Psoas muscle (tissue), 7 donors: ENCODE measurements at regions not wholly inside any gene's neighbourhood (a gene's known extent, or its start where the extent isn't known, plus 50 kb on each side); places are given as distances from the start of the nearest gene placed in this dataset.

Experiments
- ATAC-seq, 4 donors: fragments of 200-7000 bp; cut with Tn5 transposase; one replicate each; pipeline ENCODE4 v1.9.1; 2020; ENCODE audit warnings: moderate library complexity in 3 of 4, mild to moderate bottlenecking in 2 of 4
- DNase-seq, 2 donors: peaks; one replicate each; pipeline ENCODE4 v3.0.0-alpha.2; 2020
- H3K27ac ChIP-seq: fragments of 200-600 bp; one replicate; pipeline ENCODE4 v1.8.0; 2022
- H3K27me3 ChIP-seq, 3 donors: fragments of 200-600 bp in 1 of 3; one replicate each; pipeline versions ENCODE4 v1.6.1 to v1.8.0; 2013 to 2022; ENCODE audit warnings: low read length in 2 of 3, mild to moderate bottlenecking in 2 of 3, moderate library complexity in 1 of 3; ENCODE audit not compliant: insufficient read depth in 3 of 3
- H3K36me3 ChIP-seq, 2 donors: fragments of 200-600 bp in 1 of 2; one replicate each; pipeline versions ENCODE4 v1.6.1 to v1.8.0; 2013 to 2022; ENCODE audit warnings: low read depth in 1 of 2, mild to moderate bottlenecking in 1 of 2, moderate library complexity in 1 of 2; ENCODE audit not compliant: insufficient read depth in 1 of 2
- H3K4me1 ChIP-seq: fragments of 200-600 bp; one replicate; pipeline ENCODE4 v1.8.0; 2022
- H3K4me3 ChIP-seq: fragments of 200-600 bp; one replicate; pipeline ENCODE4 v1.8.0; 2022; ENCODE audit warnings: mild to moderate bottlenecking
- H3K9me3 ChIP-seq: fragments of 200-600 bp; one replicate; pipeline ENCODE4 v1.8.0; 2022
- CTCF ChIP-seq: fragments of 200-600 bp; IDR thresholded peaks from one replicate; pipeline ENCODE4 v1.8.0; 2022; ENCODE audit warnings: antibody characterized with exemption
- whole genome bisulfite sequencing, 3 donors: extraction: QIAGEN DNeasy Blood & Tissue Kit; methylation state at CpG; one replicate each; pipeline versions ENCODE4 v1.1.6 to v1.1.7; 2013; 5-methylcytosine and 5-hydroxymethylcytosine counted together
- intact Hi-C, 2 donors: fragments of 100-400 bp; cut with DNase I; formaldehyde crosslinking; loops; one replicate each; pipeline versions ENCODE4 v1.11.0 to v1.14.2; 2022
- donor health status: healthy with polysubstance abuse.
- donor health status: DM: no; HTN: no; CAD: no; lungs with moderate emphysema.
- donor health status: Bipolar disorder and iron deficiency.
- donor health status: healthy.
- donor health status: DM: yes; HTN: yes; CAD: no.
- donor health status: DM: no; HTN: no; CAD: no.
- donor health status: DM: yes; HTN: yes; CAD: no.

DNA sequence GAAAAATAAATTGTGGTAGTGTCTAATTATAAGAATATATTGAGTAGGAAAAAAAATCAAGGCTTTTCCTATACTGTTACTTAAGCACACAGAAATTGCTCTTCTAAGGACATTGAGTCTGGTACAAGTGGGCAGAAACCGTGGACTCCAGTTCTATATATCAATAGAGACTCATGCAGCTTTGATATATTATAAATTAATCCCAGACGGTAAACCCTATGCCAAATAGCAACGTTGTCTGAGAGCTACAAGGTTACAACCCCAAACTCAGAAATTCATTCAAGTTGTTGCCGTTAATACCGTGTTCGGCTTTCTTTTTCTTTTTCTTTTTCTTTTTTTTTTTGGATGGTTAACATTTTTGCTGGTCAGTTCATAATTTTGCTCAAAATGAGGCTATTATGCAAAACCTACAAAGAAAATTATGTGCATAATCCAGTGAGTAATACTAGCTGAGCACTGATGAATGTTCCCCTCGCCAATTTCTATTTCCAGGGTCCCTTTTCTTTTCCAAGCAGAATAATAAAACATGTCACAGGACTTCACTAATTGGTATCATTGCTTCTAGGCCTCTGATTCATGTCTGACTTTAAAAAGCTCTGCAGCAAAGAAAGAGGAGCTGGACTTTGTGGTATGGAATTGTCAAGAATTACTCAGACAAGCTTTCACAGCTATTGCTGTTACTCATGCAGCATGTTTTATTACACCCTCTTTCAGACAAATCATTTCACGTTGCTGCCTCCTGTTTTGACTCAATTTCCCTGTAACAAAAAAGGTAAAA is 737.7 kb downstream of the NLGN4X start:
- H3K4me1 ChIP-seq, result no peaks in the 10 kb centered on the region
- no peaks in the 10 kb centered on the region for H3K27me3 ChIP-seq
- no peak overlapping the region for H3K4me3 ChIP-seq
- H3K27ac ChIP-seq, result no peak overlapping the region
- H3K9me3 ChIP-seq, result no peaks in the 10 kb centered on the region
- TF ChIP-seq CTCF, result no peak
- DNase-seq (no peak), ATAC-seq (no peak)
- 60 to 64% (median 60%) methylated on average over 8 of the region's 8 CpGs for WGBS, 3 donors
- H3K36me3 ChIP-seq, result no peaks in the 10 kb centered on the region
- intact Hi-C loops, result no loop called here

DNA sequence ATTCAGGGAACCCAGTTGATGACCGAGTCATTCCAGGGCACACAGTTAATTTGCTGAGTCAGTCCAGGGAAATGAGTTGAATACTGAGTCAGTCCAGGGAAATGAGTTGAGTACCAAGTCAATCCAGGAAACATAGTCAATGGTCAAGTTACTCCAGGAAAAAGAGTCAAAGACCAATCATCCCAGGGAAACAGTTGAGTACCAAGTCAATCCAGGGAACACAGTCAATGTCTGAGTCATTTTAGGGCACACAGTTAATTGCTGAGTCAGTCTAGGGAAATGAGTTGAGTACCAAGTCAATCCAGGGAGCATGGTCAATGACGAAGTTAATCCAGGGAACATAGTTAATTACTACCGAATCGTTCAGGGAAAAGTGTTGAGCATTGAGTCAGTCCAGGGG is 754.4 kb downstream of the NLGN4X start:
- ATAC-seq (no peak), DNase-seq (no peak)
- 91 to 93% (median 92%) methylated on average over 4 of the region's 4 CpGs for WGBS, 3 donors
- Histone ChIP-seq H3K4me1 (no peaks in the 10 kb centered on the region), H3K27me3 (no peaks in the 10 kb centered on the region), H3K36me3 (no peaks in the 10 kb centered on the region), H3K4me3 (no peak overlapping the region), H3K9me3 (peaks cover 6% of the 10 kb centered on the region), H3K27ac (no peak overlapping the region)
- TF ChIP-seq CTCF, result no peak
- intact Hi-C loops, result no loop called here

GRCh38 chrX:5458300-5458842 is 770.3 kb downstream of the NLGN4X start:
- no peak for ATAC-seq
- no peaks in the 10 kb centered on the region for H3K36me3 ChIP-seq
- whole genome bisulfite sequencing, 3 donors, result 69 to 75% (median 72%) methylated on average over 6 of the region's 6 CpGs
- H3K27me3 ChIP-seq, result peaks cover 0 to 3% (median 0%) of the 10 kb centered on the region in 3 donors
- no peaks in the 10 kb centered on the region for H3K9me3 ChIP-seq
- no peak overlapping the region for H3K4me3 ChIP-seq
- TF ChIP-seq CTCF, result no peak
- no peak overlapping the region for H3K27ac ChIP-seq
- intact Hi-C loops, result no loop called here
- no peaks in the 10 kb centered on the region for H3K4me1 ChIP-seq
- DNase-seq, result no peak

DNA sequence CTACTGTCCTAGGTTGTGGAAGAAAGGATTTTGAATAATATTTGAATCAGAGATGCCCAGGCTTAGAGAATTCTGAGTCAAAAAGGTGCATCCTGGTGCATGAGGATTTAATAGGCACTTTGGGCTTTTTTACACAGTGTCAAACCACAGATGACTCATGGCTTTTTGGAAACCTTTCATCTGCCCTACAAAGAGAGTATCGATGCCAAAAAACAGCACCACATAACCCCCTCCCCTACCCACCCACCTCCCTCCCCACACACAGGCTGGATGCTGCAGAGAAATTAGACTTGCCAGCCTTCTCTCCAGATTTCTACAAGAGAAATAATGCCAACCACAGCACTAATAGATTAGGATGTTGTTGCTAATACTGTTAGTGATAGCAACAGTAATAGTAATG is 779.3 kb downstream of the NLGN4X start:
- Histone ChIP-seq H3K27me3 (no peaks in the 10 kb centered on the region), H3K27ac (no peak overlapping the region), H3K9me3 (no peaks in the 10 kb centered on the region), H3K36me3 (no peaks in the 10 kb centered on the region), H3K4me1 (no peaks in the 10 kb centered on the region), H3K4me3 (no peak overlapping the region)
- intact Hi-C loops, result no loop called here
- WGBS, 3 donors, result 73 to 93% (median 79%) methylated on average over 1 of the region's 1 CpG
- no peak for TF ChIP-seq CTCF
- ATAC-seq (no peak), DNase-seq (no peak)

- Histone ChIP-seq H3K27ac (no peak overlapping the region), H3K36me3 (no peaks in the 10 kb centered on the region), H3K9me3 (no peaks in the 10 kb centered on the region), H3K4me3 (no peak overlapping the region), H3K4me1 (no peaks in the 10 kb centered on the region), H3K27me3 (no peaks in the 10 kb centered on the region)
- intact Hi-C loops, result no loop called here
- no peak for TF ChIP-seq CTCF
- no peak for ATAC-seq
- DNase-seq, result no peak
These were observed 796.8 kb downstream of the NLGN4X start for GRCh38 chrX:5431823-5432222.
